Suprapubic skin (tissue), 4 donors: ENCODE measurements at regions not wholly inside any gene's neighbourhood (a gene's known extent, or its start where the extent isn't known, plus 50 kb on each side); places are given as distances from the start of the nearest gene placed in this dataset.

Experiments
- DNase-seq, 2 donors: peaks; one replicate each; pipeline ENCODE4 v3.0.0-alpha.2; 2019; ENCODE audit warnings: low spot score in 2 of 2
- H3K27ac ChIP-seq: fragments of 200-600 bp; sonication (generic); one replicate; pipeline ENCODE4 v1.5.1; 2019
- H3K27me3 ChIP-seq: fragments of 200-600 bp; sonication (generic); one replicate; pipeline ENCODE4 v1.5.1; 2019
- H3K36me3 ChIP-seq: fragments of 200-600 bp; sonication (generic); one replicate; pipeline ENCODE4 v1.5.1; 2019
- H3K4me1 ChIP-seq: fragments of 200-600 bp; sonication (generic); one replicate; pipeline ENCODE4 v1.5.1; 2019
- H3K4me3 ChIP-seq: fragments of 200-600 bp; sonication (generic); one replicate; pipeline ENCODE4 v1.5.1; 2019; ENCODE audit warnings: mild to moderate bottlenecking
- H3K9me3 ChIP-seq: fragments of 200-600 bp; sonication (generic); one replicate; pipeline ENCODE4 v1.5.1; 2019
- CTCF ChIP-seq, 2 donors: fragments of 200-600 bp in 1 of 2; fragments of 450-650 bp in 1 of 2; sonication (generic) in 1 of 2; IDR thresholded peaks; one replicate each; pipeline ENCODE4 v1.5.1; 2016 to 2019; ENCODE audit warnings: antibody characterized with exemption in 2 of 2, mild to moderate bottlenecking in 1 of 2, moderate library complexity in 1 of 2
- EP300 ChIP-seq: sonication (generic); formaldehyde crosslinking; IDR thresholded peaks from one replicate; pipeline ENCODE4 v1.6.1; 2017; ENCODE audit warnings: antibody characterized with exemption
- POLR2A ChIP-seq, 2 donors: fragments of 450-650 bp; IDR thresholded peaks; one replicate each; pipeline ENCODE4 v1.6.1; 2017; ENCODE audit warnings: antibody characterized with exemption in 2 of 2, mild to moderate bottlenecking in 2 of 2, moderate library complexity in 2 of 2
- POLR2AphosphoS5 ChIP-seq, 3 donors: sonication (generic); formaldehyde crosslinking; IDR thresholded peaks; one replicate each; pipeline ENCODE4 v1.6.1; 2017; ENCODE audit warnings: antibody characterized with exemption in 3 of 3
- WGBS: methylation state at CpG from one replicate; pipeline ENCODE4 v1.1.5; 2018; 5-methylcytosine and 5-hydroxymethylcytosine counted together

- Histone ChIP-seq H3K36me3 (no peaks in the 10 kb centered on the region), H3K27ac (no peak overlapping the region), H3K4me3 (no peak overlapping the region), H3K4me1 (no peaks in the 10 kb centered on the region), H3K9me3 (no peaks in the 10 kb centered on the region), H3K27me3 (no peaks in the 10 kb centered on the region)
- WGBS: 67% methylated on average over 2 of the region's 2 CpGs
- DNase-seq: no peak
- TF ChIP-seq EP300 (no peak), CTCF (IDR thresholded peaks at IDR 0.05) (no peak), POLR2A (IDR thresholded peaks at IDR 0.05) (no peak), POLR2AphosphoS5 (IDR thresholded peaks at IDR 0.05) (no peak)
Measured at GRCh38 chr13:103153466-103153865, 87.2 kb upstream of the SLC10A2 start.

- no peaks in the 10 kb centered on the region for H3K4me1 ChIP-seq
- no peak for TF ChIP-seq POLR2A (IDR thresholded peaks at IDR 0.05)
- TF ChIP-seq EP300: no peak
- TF ChIP-seq POLR2AphosphoS5 (IDR thresholded peaks at IDR 0.05): no peak
- TF ChIP-seq CTCF (IDR thresholded peaks at IDR 0.05): no peak
- no peak overlapping the region for H3K4me3 ChIP-seq
- H3K36me3 ChIP-seq: no peaks in the 10 kb centered on the region
- H3K27ac ChIP-seq: no peak overlapping the region
- no peak for DNase-seq
- H3K9me3 ChIP-seq: no peaks in the 10 kb centered on the region
- 85% methylated on average over 9 of the region's 9 CpGs for WGBS
- no peaks in the 10 kb centered on the region for H3K27me3 ChIP-seq
Measured at GRCh38 chr13:103147961-103148360, 81.7 kb upstream of the SLC10A2 start.

- H3K36me3 ChIP-seq: no peaks in the 10 kb centered on the region
- H3K9me3 ChIP-seq: no peaks in the 10 kb centered on the region
- WGBS: 100% methylated on average over 1 of the region's 1 CpG
- no peak overlapping the region for H3K4me3 ChIP-seq
- no peak overlapping the region for H3K27ac ChIP-seq
- TF ChIP-seq EP300 (no peak), CTCF (IDR thresholded peaks at IDR 0.05) (no peak), POLR2AphosphoS5 (IDR thresholded peaks at IDR 0.05) (no peak), POLR2A (IDR thresholded peaks at IDR 0.05) (no peak)
- no peaks in the 10 kb centered on the region for H3K4me1 ChIP-seq
- DNase-seq: no peak
- no peaks in the 10 kb centered on the region for H3K27me3 ChIP-seq
Measured at GRCh38 chr13:103145442-103145841, 79.2 kb upstream of the SLC10A2 start.

- H3K4me1 ChIP-seq: no peaks in the 10 kb centered on the region
- no peak overlapping the region for H3K4me3 ChIP-seq
- H3K27ac ChIP-seq: no peak overlapping the region
- TF ChIP-seq POLR2AphosphoS5 (IDR thresholded peaks at IDR 0.05) (no peak), EP300 (no peak), POLR2A (IDR thresholded peaks at IDR 0.05) (no peak), CTCF (IDR thresholded peaks at IDR 0.05) (no peak)
- no peaks in the 10 kb centered on the region for H3K36me3 ChIP-seq
- H3K9me3 ChIP-seq: no peaks in the 10 kb centered on the region
- no peaks in the 10 kb centered on the region for H3K27me3 ChIP-seq
- DNase-seq: no peak
Measured at GRCh38 chr13:103143432-103143831, 77.2 kb upstream of the SLC10A2 start.

GRCh38 chr13:103142151-103142550 is 75.9 kb upstream of the SLC10A2 start:
- Histone ChIP-seq H3K4me1 (no peaks in the 10 kb centered on the region), H3K27ac (no peak overlapping the region), H3K4me3 (no peak overlapping the region), H3K36me3 (no peaks in the 10 kb centered on the region), H3K9me3 (no peaks in the 10 kb centered on the region), H3K27me3 (peaks cover 2% of the 10 kb centered on the region)
- TF ChIP-seq CTCF (IDR thresholded peaks at IDR 0.05): no peak
- TF ChIP-seq POLR2AphosphoS5 (IDR thresholded peaks at IDR 0.05): no peak
- no peak for TF ChIP-seq EP300
- no peak for TF ChIP-seq POLR2A (IDR thresholded peaks at IDR 0.05)
- DNase-seq: no peak
- WGBS: 86% methylated on average over 2 of the region's 2 CpGs
